ENCODE measurements at regions not wholly inside any gene's neighbourhood (a gene's known extent, or its start where the extent isn't known, plus 50 kb on each side); places are given as distances from the start of the nearest gene placed in this dataset.

DNA sequence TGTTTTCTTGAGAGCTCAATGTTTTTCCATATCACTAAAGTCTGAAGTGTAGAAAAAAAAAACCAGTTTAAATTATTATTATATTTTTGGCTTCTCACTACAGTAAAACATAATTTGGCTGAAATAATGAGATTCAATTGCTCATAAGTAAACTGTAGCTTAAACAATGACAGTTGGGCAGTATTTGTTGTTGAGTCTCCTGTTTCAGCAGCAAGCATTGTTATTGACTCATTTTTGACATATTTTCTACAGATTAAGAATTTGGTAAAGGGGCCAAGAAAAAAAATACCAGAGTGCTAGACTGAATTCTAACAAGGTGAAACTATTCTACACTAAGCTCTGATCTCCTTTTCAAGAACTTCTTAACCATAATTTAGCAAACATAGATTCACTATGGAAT, 2070.4 kb upstream of the CELF4 start:
- Histone ChIP-seq H3K9me2 (replicated peaks; ENCODE audit: control insufficient read depth, low read length) (no peaks in the 10 kb centered on the region), H3K79me2 (ENCODE audit: control insufficient read depth, low read length) (no peaks in the 10 kb centered on the region)
- TF ChIP-seq EZH2phosphoT487 (IDR thresholded peaks at IDR 0.05; ENCODE audit: borderline replicate concordance, low read length), result no peak
- TF ChIP-seq, protein P1, sequence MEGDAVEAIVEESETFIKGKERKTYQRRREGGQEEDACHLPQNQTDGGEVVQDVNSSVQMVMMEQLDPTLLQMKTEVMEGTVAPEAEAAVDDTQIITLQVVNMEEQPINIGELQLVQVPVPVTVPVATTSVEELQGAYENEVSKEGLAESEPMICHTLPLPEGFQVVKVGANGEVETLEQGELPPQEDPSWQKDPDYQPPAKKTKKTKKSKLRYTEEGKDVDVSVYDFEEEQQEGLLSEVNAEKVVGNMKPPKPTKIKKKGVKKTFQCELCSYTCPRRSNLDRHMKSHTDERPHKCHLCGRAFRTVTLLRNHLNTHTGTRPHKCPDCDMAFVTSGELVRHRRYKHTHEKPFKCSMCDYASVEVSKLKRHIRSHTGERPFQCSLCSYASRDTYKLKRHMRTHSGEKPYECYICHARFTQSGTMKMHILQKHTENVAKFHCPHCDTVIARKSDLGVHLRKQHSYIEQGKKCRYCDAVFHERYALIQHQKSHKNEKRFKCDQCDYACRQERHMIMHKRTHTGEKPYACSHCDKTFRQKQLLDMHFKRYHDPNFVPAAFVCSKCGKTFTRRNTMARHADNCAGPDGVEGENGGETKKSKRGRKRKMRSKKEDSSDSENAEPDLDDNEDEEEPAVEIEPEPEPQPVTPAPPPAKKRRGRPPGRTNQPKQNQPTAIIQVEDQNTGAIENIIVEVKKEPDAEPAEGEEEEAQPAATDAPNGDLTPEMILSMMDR (IDR thresholded peaks at IDR 0.05; ENCODE audit: low read depth, low read length, poor library complexity, severe bottlenecking), result no peak

DNA sequence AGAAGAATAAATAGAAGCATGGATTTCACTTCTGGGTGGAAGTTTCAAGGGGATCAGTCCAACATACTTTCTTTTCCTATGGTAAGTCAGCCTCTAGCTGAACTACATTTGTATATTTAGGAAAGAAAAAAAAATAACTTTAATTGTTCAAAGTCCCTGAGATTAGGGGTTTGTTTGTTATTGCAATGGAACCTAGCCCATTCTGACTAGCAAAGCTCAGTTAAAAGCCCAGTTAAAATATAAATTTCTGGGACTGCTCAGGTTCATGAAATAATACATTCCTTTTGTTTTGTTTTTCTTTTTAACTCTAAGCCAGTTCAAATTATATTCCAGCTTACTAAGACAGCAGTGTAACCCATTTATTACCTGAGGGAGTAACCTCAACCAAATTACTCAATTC, 2069.6 kb upstream of the CELF4 start:
- Histone ChIP-seq H3K4me1 (ENCODE audit: control insufficient read depth, low read length) (no peaks in the 10 kb centered on the region), H3K9me3 (ENCODE audit: control insufficient read depth, insufficient read depth, low read length) (no peaks in the 10 kb centered on the region), H3K36me3 (ENCODE audit: control insufficient read depth, low read length) (no peaks in the 10 kb centered on the region), H3K79me2 (ENCODE audit: control insufficient read depth, low read length) (no peaks in the 10 kb centered on the region), H3K4me3 (ENCODE audit: low read length) (no peak overlapping the region), H3K9me2 (replicated peaks; ENCODE audit: control insufficient read depth, low read length) (no peaks in the 10 kb centered on the region), H4K20me1 (ENCODE audit: control insufficient read depth, insufficient read depth, low read depth, low read length) (no peaks in the 10 kb centered on the region), H3K27me3 (ENCODE audit: control insufficient read depth, low read length) (no peaks in the 10 kb centered on the region), H3K27ac (ENCODE audit: low read depth, low read length) (no peak overlapping the region), H3K4me2 (ENCODE audit: low read length) (no peak overlapping the region), H3F3A (ENCODE audit: control insufficient read depth, insufficient read depth) (no peaks in the 10 kb centered on the region)
- TF ChIP-seq, protein P1 (IDR thresholded peaks at IDR 0.05; ENCODE audit: low read depth, low read length, poor library complexity, severe bottlenecking), result no peak
- no peak for TF ChIP-seq EZH2phosphoT487 (IDR thresholded peaks at IDR 0.05; ENCODE audit: borderline replicate concordance, low read length)

More for the DNA sequence above, 2070.4 kb upstream of the CELF4 start:
- no peaks in the 10 kb centered on the region for H3K36me3 ChIP-seq (ENCODE audit: control insufficient read depth, low read length)
- H3K27ac ChIP-seq (ENCODE audit: low read depth, low read length), result no peak overlapping the region
- no peaks in the 10 kb centered on the region for H4K20me1 ChIP-seq (ENCODE audit: control insufficient read depth, insufficient read depth, low read depth, low read length)
- H3K4me2 ChIP-seq (ENCODE audit: low read length), result no peak overlapping the region
- no peaks in the 10 kb centered on the region for H3F3A ChIP-seq (ENCODE audit: control insufficient read depth, insufficient read depth)
- no peaks in the 10 kb centered on the region for H3K27me3 ChIP-seq (ENCODE audit: control insufficient read depth, low read length)
- H3K4me1 ChIP-seq (ENCODE audit: control insufficient read depth, low read length), result no peaks in the 10 kb centered on the region
- no peak overlapping the region for H3K4me3 ChIP-seq (ENCODE audit: low read length)
- H3K9me3 ChIP-seq (ENCODE audit: control insufficient read depth, insufficient read depth, low read length), result no peaks in the 10 kb centered on the region

DNA sequence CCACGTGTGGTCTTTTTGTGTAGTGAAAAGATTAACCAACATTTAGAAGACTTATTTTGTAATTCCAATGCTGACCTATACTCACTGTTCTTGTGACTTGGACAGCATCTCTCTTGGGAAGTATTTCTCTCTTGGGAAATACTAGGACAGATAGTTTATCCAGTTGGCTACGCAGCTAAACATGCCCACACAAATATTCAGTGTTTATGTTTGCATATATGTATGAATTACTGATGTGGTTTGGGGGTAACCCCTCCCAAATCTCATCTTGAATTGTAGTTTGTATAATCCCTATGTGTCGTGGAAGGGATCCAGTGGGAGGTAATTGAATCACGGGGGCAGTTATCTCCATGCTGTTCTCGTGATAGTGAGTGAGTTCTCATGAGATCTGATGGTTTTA, 2062.3 kb upstream of the CELF4 start:
- Histone ChIP-seq H3F3A (ENCODE audit: control insufficient read depth, insufficient read depth) (no peaks in the 10 kb centered on the region), H3K4me2 (ENCODE audit: low read length) (no peak overlapping the region), H3K79me2 (ENCODE audit: control insufficient read depth, low read length) (no peaks in the 10 kb centered on the region), H3K27ac (ENCODE audit: low read depth, low read length) (no peak overlapping the region), H3K4me3 (ENCODE audit: low read length) (no peak overlapping the region), H3K9me3 (ENCODE audit: control insufficient read depth, insufficient read depth, low read length) (no peaks in the 10 kb centered on the region), H3K36me3 (ENCODE audit: control insufficient read depth, low read length) (no peaks in the 10 kb centered on the region), H4K20me1 (ENCODE audit: control insufficient read depth, insufficient read depth, low read depth, low read length) (no peaks in the 10 kb centered on the region), H3K4me1 (ENCODE audit: control insufficient read depth, low read length) (no peaks in the 10 kb centered on the region), H3K27me3 (ENCODE audit: control insufficient read depth, low read length) (no peaks in the 10 kb centered on the region), H3K9me2 (replicated peaks; ENCODE audit: control insufficient read depth, low read length) (no peaks in the 10 kb centered on the region)
- no peak for TF ChIP-seq EZH2phosphoT487 (IDR thresholded peaks at IDR 0.05; ENCODE audit: borderline replicate concordance, low read length)
- TF ChIP-seq, protein P1 (IDR thresholded peaks at IDR 0.05; ENCODE audit: low read depth, low read length, poor library complexity, severe bottlenecking), result no peak

DNA sequence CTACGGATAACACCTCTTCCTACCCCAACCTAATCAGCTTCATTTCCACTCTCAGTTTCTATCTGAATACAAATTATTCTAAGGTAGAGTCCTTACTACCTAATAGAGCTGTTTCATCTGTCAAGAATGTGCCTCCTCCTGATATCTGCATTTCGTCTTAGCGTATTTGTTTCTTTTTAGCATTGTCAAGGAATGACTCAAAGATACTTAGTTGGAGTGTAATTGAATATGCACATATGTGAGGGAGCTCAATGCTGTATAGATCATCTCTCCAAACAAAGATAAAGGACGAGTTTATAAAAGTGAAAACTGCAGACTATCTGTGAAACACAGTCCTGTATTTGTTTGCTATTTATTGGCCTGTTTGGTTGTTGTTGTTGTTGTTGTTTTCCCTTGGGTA, 2059.4 kb upstream of the CELF4 start:
- no peaks in the 10 kb centered on the region for H4K20me1 ChIP-seq (ENCODE audit: control insufficient read depth, insufficient read depth, low read depth, low read length)

More for the DNA sequence above, 2059.4 kb upstream of the CELF4 start:
- no peaks in the 10 kb centered on the region for H3K79me2 ChIP-seq (ENCODE audit: control insufficient read depth, low read length)
- H3K9me3 ChIP-seq (ENCODE audit: control insufficient read depth, insufficient read depth, low read length), result no peaks in the 10 kb centered on the region
- H3K27ac ChIP-seq (ENCODE audit: low read depth, low read length), result no peak overlapping the region
- no peak for TF ChIP-seq EZH2phosphoT487 (IDR thresholded peaks at IDR 0.05; ENCODE audit: borderline replicate concordance, low read length)
- TF ChIP-seq, protein P1 (IDR thresholded peaks at IDR 0.05; ENCODE audit: low read depth, low read length, poor library complexity, severe bottlenecking), result no peak
- H3K4me1 ChIP-seq (ENCODE audit: control insufficient read depth, low read length), result no peaks in the 10 kb centered on the region
- no peaks in the 10 kb centered on the region for H3K27me3 ChIP-seq (ENCODE audit: control insufficient read depth, low read length)
- H3K36me3 ChIP-seq (ENCODE audit: control insufficient read depth, low read length), result no peaks in the 10 kb centered on the region
- no peak overlapping the region for H3K4me3 ChIP-seq (ENCODE audit: low read length)
- no peaks in the 10 kb centered on the region for H3F3A ChIP-seq (ENCODE audit: control insufficient read depth, insufficient read depth)
- no peak overlapping the region for H3K4me2 ChIP-seq (ENCODE audit: low read length)
- H3K9me2 ChIP-seq (replicated peaks; ENCODE audit: control insufficient read depth, low read length), result no peaks in the 10 kb centered on the region

All from DOHH2 (cell line).